CD14-positive monocyte (primary cell): ENCODE measurements at regions not wholly inside any gene's neighbourhood (a gene's known extent, or its start where the extent isn't known, plus 50 kb on each side); places are given as distances from the start of the nearest gene placed in this dataset.

Source experiments
- DNase-seq, 3 donors: peaks; one replicate each; pipeline ENCODE4 v3.0.0-alpha.2; 2011 to 2022
- H2AFZ ChIP-seq: 2 replicates; pipeline ENCODE4 v1.6.0; 2012; ENCODE audit warnings: mild to moderate bottlenecking, low read depth, low read length, inconsistent platforms; ENCODE audit not compliant: insufficient read depth, poor library complexity, severe bottlenecking
- H3K27ac ChIP-seq, 2 donors: 1 replicate in 1 of 2; 2 replicates in 1 of 2; pipeline ENCODE4 v1.5.1; 2012 to 2013; ENCODE audit warnings: low read length in 2 of 2, control low read depth in 1 of 2, inconsistent platforms in 1 of 2, low read depth in 1 of 2, mild to moderate bottlenecking in 1 of 2
- H3K27me3 ChIP-seq, 2 donors: one replicate each; pipeline versions ENCODE4 v1.6.0 to v1.6.1; 2011 to 2013; ENCODE audit warnings: low read length in 2 of 2; ENCODE audit not compliant: control insufficient read depth in 2 of 2, insufficient read depth in 2 of 2
- H3K36me3 ChIP-seq, 2 donors: replicated peaks in 1 of 2; 1 replicate in 1 of 2; 2 replicates in 1 of 2; pipeline versions ENCODE4 v1.5.1 to v1.6.1; 2012 to 2013; ENCODE audit warnings: low read length in 2 of 2, control low read depth in 1 of 2, inconsistent platforms in 1 of 2, mild to moderate bottlenecking in 1 of 2; ENCODE audit not compliant: insufficient read depth in 2 of 2, control insufficient read depth in 1 of 2
- H3K4me1 ChIP-seq, 2 donors: 1 replicate in 1 of 2; 2 replicates in 1 of 2; pipeline versions ENCODE4 v1.5.1 to v1.6.1; 2012 to 2013; ENCODE audit warnings: low read length in 2 of 2, control low read depth in 1 of 2, inconsistent platforms in 1 of 2, mild to moderate bottlenecking in 1 of 2, moderate library complexity in 1 of 2; ENCODE audit not compliant: insufficient read depth in 2 of 2, control insufficient read depth in 1 of 2
- H3K4me2 ChIP-seq: replicated peaks from 2 replicates; pipeline ENCODE3; 2012; ENCODE audit warnings: low read length, moderate library complexity, mild to moderate bottlenecking; ENCODE audit not compliant: poor library complexity, severe bottlenecking; ENCODE audit errors: extremely low read depth
- H3K4me3 ChIP-seq, 3 experiments: fragments of 200-600 bp in 1 of 3; sonication (generic) in 1 of 3; replicated peaks in 1 of 3; 1 replicate in 2 of 3; 2 replicates in 1 of 3; pipeline ENCODE4 v1.5.1; 2011 to 2013; ENCODE audit warnings: low read length in 3 of 3, mild to moderate bottlenecking in 3 of 3, control low read depth in 2 of 3, low read depth in 2 of 3, inconsistent platforms in 1 of 3, moderate library complexity in 1 of 3
- H3K79me2 ChIP-seq: 2 replicates; pipeline ENCODE4 v1.6.0; 2012; ENCODE audit warnings: mild to moderate bottlenecking, control low read depth, inconsistent platforms, low read length, moderate library complexity; ENCODE audit not compliant: insufficient read depth
- H3K9ac ChIP-seq: 2 replicates; pipeline ENCODE4 v1.6.0; 2017; ENCODE audit warnings: low read length, mild to moderate bottlenecking; ENCODE audit not compliant: insufficient read depth, poor library complexity, severe bottlenecking
- H3K9me3 ChIP-seq, 2 donors: replicated peaks in 1 of 2; 1 replicate in 1 of 2; 2 replicates in 1 of 2; pipeline versions ENCODE4 v1.5.1 to v1.6.1; 2012 to 2013; ENCODE audit warnings: low read length in 2 of 2, control low read depth in 1 of 2; ENCODE audit not compliant: control insufficient read depth in 1 of 2, insufficient read depth in 1 of 2
- H4K20me1 ChIP-seq: 2 replicates; pipeline ENCODE4 v1.6.0; 2012; ENCODE audit warnings: mild to moderate bottlenecking, low read length, control low read depth, moderate library complexity; ENCODE audit not compliant: insufficient read depth
- H3K27ac Mint-ChIP-seq, 7 donors: one replicate each; pipeline ENCODE4 v1.8.0; 2020; ENCODE audit warnings: mild to moderate bottlenecking in 7 of 7, mixed read lengths in 7 of 7, moderate library complexity in 6 of 7, inconsistent platforms in 2 of 7
- H3K27me3 Mint-ChIP-seq, 3 donors: one replicate each; pipeline ENCODE4 v1.8.0; 2021 to 2022; ENCODE audit warnings: low read depth in 3 of 3, mild to moderate bottlenecking in 3 of 3, mixed read lengths in 3 of 3, moderate library complexity in 3 of 3, inconsistent platforms in 1 of 3
- H3K36me3 Mint-ChIP-seq, 2 donors: one replicate each; pipeline ENCODE4 v1.8.0; 2020; ENCODE audit warnings: mixed read lengths in 2 of 2, inconsistent platforms in 1 of 2, mild to moderate bottlenecking in 1 of 2
- H3K4me1 Mint-ChIP-seq: one replicate; pipeline ENCODE4 v1.8.0; 2020; ENCODE audit warnings: mild to moderate bottlenecking, mixed read lengths
- H3K4me3 Mint-ChIP-seq, 2 donors: one replicate each; pipeline ENCODE4 v1.8.0; 2020; ENCODE audit warnings: mild to moderate bottlenecking in 2 of 2, mixed read lengths in 2 of 2, moderate library complexity in 1 of 2
- H3K9me3 Mint-ChIP-seq, 7 donors: one replicate each; pipeline ENCODE4 v1.8.0; 2020 to 2022; ENCODE audit warnings: mixed read lengths in 7 of 7, mild to moderate bottlenecking in 6 of 7, moderate library complexity in 6 of 7, inconsistent platforms in 2 of 7
- CTCF ChIP-seq: fragments of 200-600 bp; IDR thresholded peaks from one replicate; pipeline ENCODE4 v1.8.0; 2022; ENCODE audit warnings: antibody characterized with exemption, mild to moderate bottlenecking
- whole genome bisulfite sequencing: methylation state at CpG from one replicate; pipeline ENCODE4 v1.1.5; 2013; ENCODE audit warnings: missing lambda C conversion rate; ENCODE audit not compliant: insufficient coverage; 5-methylcytosine and 5-hydroxymethylcytosine counted together
- intact Hi-C, 2 donors: fragments of 100-400 bp; cut with micrococcal nuclease; formaldehyde crosslinking; loops; one replicate each; pipeline versions ENCODE4 v1.15.0 to v1.15.1; 2023

- Histone ChIP-seq H3K27me3 (no peaks in the 10 kb centered on the region), H3K9me3 (no peaks in the 10 kb centered on the region), H3K4me1 (no peaks in the 10 kb centered on the region), H3K4me3 (no peak overlapping the region), H3K36me3 (no peaks in the 10 kb centered on the region), H2AFZ (no peak overlapping the region), H4K20me1 (no peaks in the 10 kb centered on the region), H3K4me2 (no peak overlapping the region), H3K27ac (no peak overlapping the region), H3K9ac (no peak overlapping the region), H3K79me2 (no peaks in the 10 kb centered on the region)
- Mint-ChIP-seq H3K36me3 (no peaks in the 10 kb centered on the region), H3K4me1 (no peaks in the 10 kb centered on the region), H3K27me3 (peaks cover 0 to 2% (median 0%) of the 10 kb centered on the region in 3 donors), H3K27ac (no peak overlapping the region), H3K4me3 (no peak overlapping the region), H3K9me3 (peaks cover 0 to 2% (median 0%) of the 10 kb centered on the region in 7 donors)
- TF ChIP-seq CTCF: no peak
- no CpG with 5 or more reads among the region's 6 CpGs for WGBS
- intact Hi-C loops: no loop called here
- DNase-seq: no peak
These were observed 57.6 kb upstream of the PARD3B start for GRCh38 chr2:204487447-204488229.

- Mint-ChIP-seq H3K4me1 (no peaks in the 10 kb centered on the region), H3K27ac (no peak overlapping the region), H3K9me3 (peaks cover 0 to 4% (median 2%) of the 10 kb centered on the region in 7 donors), H3K27me3 (peaks cover 0 to 2% (median 2%) of the 10 kb centered on the region in 3 donors), H3K4me3 (no peak overlapping the region), H3K36me3 (no peaks in the 10 kb centered on the region)
- Histone ChIP-seq H2AFZ (no peak overlapping the region), H3K4me2 (no peak overlapping the region), H3K36me3 (no peaks in the 10 kb centered on the region), H3K27ac (no peak overlapping the region), H3K79me2 (no peaks in the 10 kb centered on the region), H3K4me1 (no peaks in the 10 kb centered on the region), H3K4me3 (no peak overlapping the region), H3K9ac (no peak overlapping the region), H4K20me1 (no peaks in the 10 kb centered on the region), H3K9me3 (no peaks in the 10 kb centered on the region), H3K27me3 (no peaks in the 10 kb centered on the region)
- intact Hi-C loops: no loop called here
- DNase-seq: no peak
- no peak for TF ChIP-seq CTCF
These were observed 53.7 kb upstream of the PARD3B start for GRCh38 chr2:204491528-204491927.
